GM12878 (cell line): ENCODE measurements at regions not wholly inside any gene's neighbourhood (a gene's known extent, or its start where the extent isn't known, plus 50 kb on each side); places are given as distances from the start of the nearest gene placed in this dataset.

ENCODE experiments used
- ATAC-seq: fragments of 200-7000 bp; cut with Tn5 transposase; 3 replicates; pipeline ENCODE4 v1.9.1; 2020; ENCODE audit warnings: mild to moderate bottlenecking, moderate library complexity
- BruUV-seq: library from RNA; stranded (reverse); fragments of 400-500 nt; replicated peaks from 2 replicates; lab custom pipeline; 2021; lab: Mats Ljungman, UMichigan
- CTCF ChIA-PET: fragments of 300-600 bp; sonication (Branson Sonifier 250); formaldehyde crosslinking; extraction: SDS; loops from one replicate; lab custom pipeline; 2021; ENCODE audit warnings: inconsistent platforms; lab: Yijun Ruan, JAX
- POLR2A ChIA-PET: fragments of 350-600 bp; formaldehyde crosslinking; extraction: SDS; loops from one replicate; lab custom pipeline; 2021; ENCODE audit warnings: inconsistent platforms; lab: Charles Lee
- RAD21 ChIA-PET: fragments of 300-600 bp; sonication (Branson Sonifier 250); formaldehyde crosslinking; loops from one replicate; lab custom pipeline; 2023; ENCODE audit warnings: antibody characterized with exemption; ENCODE audit not compliant: unreplicated experiment; lab: Charles Lee
- SMC1A ChIA-PET: fragments of 300-600 bp; sonication (Branson Sonifier 250); formaldehyde crosslinking; loops from one replicate; lab custom pipeline; 2023; ENCODE audit not compliant: unreplicated experiment, uncharacterized antibody; lab: Charles Lee
- DNase-seq: peaks from one replicate; pipeline ENCODE4 v3.0.0-alpha.2; 2011; ENCODE audit warnings: low read depth, low spot score
- FAIRE-seq: peaks from 3 replicates; lab custom pipeline; 2011; peaks lifted over from hg19 to GRCh38; lab: Jason Lieb, UNC
- H2AFZ ChIP-seq: 2 replicates; pipeline ENCODE4 v1.6.0; 2011; ENCODE audit warnings: low read depth, low read length, control low read depth; ENCODE audit not compliant: control insufficient read depth
- H3K27ac ChIP-seq: 2 replicates; pipeline ENCODE4 v1.5.1; 2011; ENCODE audit warnings: control low read depth; ENCODE audit not compliant: control insufficient read depth, insufficient read depth
- H3K27me3 ChIP-seq, 2 experiments: replicated peaks in 1 of 2; 2 replicates each; pipeline versions ENCODE4 v1.6.0 to v1.6.1; 2011; ENCODE audit warnings: low read length in 1 of 2; ENCODE audit not compliant: control insufficient read depth in 2 of 2, insufficient read depth in 2 of 2
- H3K36me3 ChIP-seq, 2 experiments: 2 replicates each; pipeline ENCODE4 v1.5.1; 2011; ENCODE audit warnings: low read length in 1 of 2; ENCODE audit not compliant: control insufficient read depth in 2 of 2, insufficient read depth in 2 of 2
- H3K4me1 ChIP-seq: 2 replicates; pipeline ENCODE4 v1.6.1; 2011; ENCODE audit warnings: mild to moderate bottlenecking, low read length, moderate library complexity, mixed read lengths; ENCODE audit not compliant: control insufficient read depth, insufficient read depth
- H3K4me2 ChIP-seq: 2 replicates; pipeline ENCODE4 v1.6.0; 2011; ENCODE audit warnings: control low read depth; ENCODE audit not compliant: control insufficient read depth, insufficient read depth
- H3K4me3 ChIP-seq: fragments of 200-600 bp; sonication (generic); 2 replicates; pipeline ENCODE4 v1.5.1; 2016
- H3K79me2 ChIP-seq: 2 replicates; pipeline ENCODE4 v1.6.0; 2011; ENCODE audit warnings: low read length; ENCODE audit not compliant: control insufficient read depth, insufficient read depth
- H3K9ac ChIP-seq: 2 replicates; pipeline ENCODE4 v1.8.0; 2011; ENCODE audit warnings: low read length, control low read depth, mixed read lengths; ENCODE audit not compliant: control insufficient read depth, insufficient read depth
- H3K9me3 ChIP-seq: replicated peaks from 3 replicates; pipeline ENCODE4 v1.5.1; 2011; ENCODE audit warnings: mild to moderate bottlenecking, low read length; ENCODE audit not compliant: control insufficient read depth, insufficient read depth
- H4K20me1 ChIP-seq: 2 replicates; pipeline ENCODE4 v1.6.0; 2011; ENCODE audit not compliant: control insufficient read depth, insufficient read depth
- BACH1 ChIP-seq: fragments of 450-650 bp; IDR thresholded peaks from 2 replicates; pipeline ENCODE4 v1.6.1; 2017; ENCODE audit warnings: mild to moderate bottlenecking, borderline replicate concordance
- CREM ChIP-seq: IDR thresholded peaks from 2 replicates; pipeline ENCODE4 v1.6.1; 2014; ENCODE audit warnings: antibody characterized with exemption, low read depth
- IKZF2 ChIP-seq, 2 experiments: fragments of 450-650 bp; IDR thresholded peaks; 2 replicates each; pipeline ENCODE4 v1.6.1; 2017; ENCODE audit warnings: mild to moderate bottlenecking in 2 of 2, moderate library complexity in 2 of 2
- KAT2A ChIP-seq: conservative IDR thresholded peaks from 2 replicates; pipeline ENCODE4 v1.6.1; 2011; ENCODE audit warnings: low read depth, low read length; ENCODE audit not compliant: control insufficient read depth
- MEF2A ChIP-seq: IDR thresholded peaks from 2 replicates; pipeline ENCODE4 v1.6.1; 2011; ENCODE audit warnings: low read depth, mild to moderate bottlenecking, low read length, moderate library complexity; ENCODE audit not compliant: insufficient read depth
- NFYB ChIP-seq: IDR thresholded peaks from 2 replicates; pipeline ENCODE4 v1.6.1; 2011; ENCODE audit warnings: low read depth, mild to moderate bottlenecking, low read length, improper control_type of control experiment, moderate library complexity; ENCODE audit not compliant: insufficient read depth
- RAD51 ChIP-seq: fragments of 450-650 bp; IDR thresholded peaks from 2 replicates; pipeline ENCODE4 v1.6.1; 2016; ENCODE audit warnings: moderate library complexity, mild to moderate bottlenecking, inconsistent platforms
- RB1 ChIP-seq: fragments of 450-650 bp; formaldehyde crosslinking; IDR thresholded peaks from 2 replicates; pipeline ENCODE4 v1.6.1; 2017; ENCODE audit warnings: mild to moderate bottlenecking, borderline replicate concordance
- SIX5 ChIP-seq: IDR thresholded peaks from 2 replicates; pipeline ENCODE4 v1.6.1; 2011; ENCODE audit warnings: mild to moderate bottlenecking, low read depth, low read length, moderate library complexity; ENCODE audit not compliant: severe bottlenecking
- TCF7 ChIP-seq: IDR thresholded peaks from 2 replicates; pipeline ENCODE4 v1.6.1; 2014; ENCODE audit warnings: antibody characterized with exemption, borderline replicate concordance
- WRNIP1 ChIP-seq: IDR thresholded peaks from 2 replicates; pipeline ENCODE4 v1.6.1; 2011; ENCODE audit warnings: low read depth, low read length, improper control_type of control experiment, borderline replicate concordance
- ZNF217 ChIP-seq: fragments of 450-650 bp; IDR thresholded peaks from 2 replicates; pipeline ENCODE4 v1.6.1; 2017; ENCODE audit warnings: antibody characterized with exemption, mild to moderate bottlenecking
- in situ Hi-C: fragments of 300-500 bp; cut with MboI; formaldehyde crosslinking; loops from 9 replicates; pipeline ENCODE4 v1.14.3; 2018; ENCODE audit warnings: mixed read lengths
- intact Hi-C: fragments of 100-400 bp; cut with micrococcal nuclease; formaldehyde crosslinking; loops from one replicate; pipeline ENCODE4 v1.14.2; 2022; ENCODE audit not compliant: unreplicated experiment
- TF ChIP-seq, protein P1 (sequence below): fragments of 450-650 bp; formaldehyde crosslinking; IDR thresholded peaks from 2 replicates; pipeline ENCODE4 v1.5.0; 2022; ENCODE audit warnings: mild to moderate bottlenecking, missing genetic modification characterization
- TF ChIP-seq, protein P2 (sequence below): fragments of 450-650 bp; IDR thresholded peaks from 2 replicates; pipeline ENCODE4 v1.6.1; 2017; ENCODE audit warnings: mild to moderate bottlenecking
- TF ChIP-seq, protein P3 (sequence below): fragments of 450-650 bp; IDR thresholded peaks from 2 replicates; pipeline ENCODE4 v1.6.1; 2016; ENCODE audit warnings: mild to moderate bottlenecking, moderate library complexity, borderline replicate concordance

DNA sequence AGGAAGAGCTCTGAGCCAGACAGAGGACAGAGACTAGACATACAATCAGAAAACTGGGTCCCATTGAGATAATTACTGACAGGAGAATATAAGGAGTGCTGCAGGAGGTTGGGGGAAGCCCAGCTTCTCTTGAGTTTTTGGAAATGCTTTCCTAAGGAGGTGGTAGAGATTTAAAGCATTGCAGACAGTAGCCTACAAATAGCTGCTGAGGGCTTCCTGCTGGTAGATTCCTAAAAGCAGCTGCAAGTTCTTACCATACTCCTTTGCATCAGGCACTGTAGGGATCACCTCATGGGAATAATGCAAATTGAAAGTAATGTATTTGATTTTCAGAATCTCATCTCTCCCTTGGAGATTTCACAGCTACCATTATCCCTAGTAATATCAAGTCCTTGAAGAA lies 902.6 kb upstream of the GCFC2 start:
- DNase-seq (no peak), FAIRE-seq (no peak), ATAC-seq (no peak)
- intact Hi-C loops (no loop called here), in situ Hi-C loops (no loop called here)
- no peaks in the 10 kb centered on the region for H3K36me3 ChIP-seq
- no peak overlapping the region for H3K9ac ChIP-seq
- no TSS peak for BruUV-seq
- ChIA-PET SMC1A (interaction anchor here (1.8 kb wide), 1 partner anchor 14 kb away, joined by 4 read pairs; no protein-coding TSS in a partner anchor), RAD21 (no interaction called here), CTCF (interaction anchor here (1.6 kb wide), 1 partner anchor 14 kb away, joined by 6 read pairs; no protein-coding TSS in a partner anchor), POLR2A (no interaction called here)
- H3K4me2 ChIP-seq, result no peak overlapping the region
- H3K27ac ChIP-seq, result no peak overlapping the region
- H3K4me3 ChIP-seq, result no peak overlapping the region
- no peaks in the 10 kb centered on the region for H4K20me1 ChIP-seq
- no peaks in the 10 kb centered on the region for H3K27me3 ChIP-seq
- H3K79me2 ChIP-seq, result no peaks in the 10 kb centered on the region
- H3K4me1 ChIP-seq, result no peaks in the 10 kb centered on the region
- H3K9me3 ChIP-seq, result no peaks in the 10 kb centered on the region
- H2AFZ ChIP-seq, result no peak overlapping the region
- TF ChIP-seq SIX5 (no peak), BACH1 (no peak), KAT2A (no peak), RAD51 (no peak), IKZF2 (IDR thresholded peaks at IDR 0.05) (no peak), CREM (no peak), TCF7 (no peak), ZNF217 (no peak), RB1 (no peak), NFYB (no peak), WRNIP1 (no peak), MEF2A (no peak)
- TF ChIP-seq, protein P1, sequence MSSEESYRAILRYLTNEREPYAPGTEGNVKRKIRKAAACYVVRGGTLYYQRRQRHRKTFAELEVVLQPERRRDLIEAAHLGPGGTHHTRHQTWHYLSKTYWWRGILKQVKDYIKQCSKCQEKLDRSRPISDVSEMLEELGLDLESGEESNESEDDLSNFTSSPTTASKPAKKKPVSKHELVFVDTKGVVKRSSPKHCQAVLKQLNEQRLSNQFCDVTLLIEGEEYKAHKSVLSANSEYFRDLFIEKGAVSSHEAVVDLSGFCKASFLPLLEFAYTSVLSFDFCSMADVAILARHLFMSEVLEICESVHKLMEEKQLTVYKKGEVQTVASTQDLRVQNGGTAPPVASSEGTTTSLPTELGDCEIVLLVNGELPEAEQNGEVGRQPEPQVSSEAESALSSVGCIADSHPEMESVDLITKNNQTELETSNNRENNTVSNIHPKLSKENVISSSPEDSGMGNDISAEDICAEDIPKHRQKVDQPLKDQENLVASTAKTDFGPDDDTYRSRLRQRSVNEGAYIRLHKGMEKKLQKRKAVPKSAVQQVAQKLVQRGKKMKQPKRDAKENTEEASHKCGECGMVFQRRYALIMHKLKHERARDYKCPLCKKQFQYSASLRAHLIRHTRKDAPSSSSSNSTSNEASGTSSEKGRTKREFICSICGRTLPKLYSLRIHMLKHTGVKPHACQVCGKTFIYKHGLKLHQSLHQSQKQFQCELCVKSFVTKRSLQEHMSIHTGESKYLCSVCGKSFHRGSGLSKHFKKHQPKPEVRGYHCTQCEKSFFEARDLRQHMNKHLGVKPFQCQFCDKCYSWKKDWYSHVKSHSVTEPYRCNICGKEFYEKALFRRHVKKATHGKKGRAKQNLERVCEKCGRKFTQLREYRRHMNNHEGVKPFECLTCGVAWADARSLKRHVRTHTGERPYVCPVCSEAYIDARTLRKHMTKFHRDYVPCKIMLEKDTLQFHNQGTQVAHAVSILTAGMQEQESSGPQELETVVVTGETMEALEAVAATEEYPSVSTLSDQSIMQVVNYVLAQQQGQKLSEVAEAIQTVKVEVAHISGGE (CRISPR knock-in tag), result no peak
- TF ChIP-seq, protein P2, sequence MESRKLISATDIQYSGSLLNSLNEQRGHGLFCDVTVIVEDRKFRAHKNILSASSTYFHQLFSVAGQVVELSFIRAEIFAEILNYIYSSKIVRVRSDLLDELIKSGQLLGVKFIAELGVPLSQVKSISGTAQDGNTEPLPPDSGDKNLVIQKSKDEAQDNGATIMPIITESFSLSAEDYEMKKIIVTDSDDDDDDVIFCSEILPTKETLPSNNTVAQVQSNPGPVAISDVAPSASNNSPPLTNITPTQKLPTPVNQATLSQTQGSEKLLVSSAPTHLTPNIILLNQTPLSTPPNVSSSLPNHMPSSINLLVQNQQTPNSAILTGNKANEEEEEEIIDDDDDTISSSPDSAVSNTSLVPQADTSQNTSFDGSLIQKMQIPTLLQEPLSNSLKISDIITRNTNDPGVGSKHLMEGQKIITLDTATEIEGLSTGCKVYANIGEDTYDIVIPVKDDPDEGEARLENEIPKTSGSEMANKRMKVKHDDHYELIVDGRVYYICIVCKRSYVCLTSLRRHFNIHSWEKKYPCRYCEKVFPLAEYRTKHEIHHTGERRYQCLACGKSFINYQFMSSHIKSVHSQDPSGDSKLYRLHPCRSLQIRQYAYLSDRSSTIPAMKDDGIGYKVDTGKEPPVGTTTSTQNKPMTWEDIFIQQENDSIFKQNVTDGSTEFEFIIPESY, result no peak
- TF ChIP-seq, protein P3, sequence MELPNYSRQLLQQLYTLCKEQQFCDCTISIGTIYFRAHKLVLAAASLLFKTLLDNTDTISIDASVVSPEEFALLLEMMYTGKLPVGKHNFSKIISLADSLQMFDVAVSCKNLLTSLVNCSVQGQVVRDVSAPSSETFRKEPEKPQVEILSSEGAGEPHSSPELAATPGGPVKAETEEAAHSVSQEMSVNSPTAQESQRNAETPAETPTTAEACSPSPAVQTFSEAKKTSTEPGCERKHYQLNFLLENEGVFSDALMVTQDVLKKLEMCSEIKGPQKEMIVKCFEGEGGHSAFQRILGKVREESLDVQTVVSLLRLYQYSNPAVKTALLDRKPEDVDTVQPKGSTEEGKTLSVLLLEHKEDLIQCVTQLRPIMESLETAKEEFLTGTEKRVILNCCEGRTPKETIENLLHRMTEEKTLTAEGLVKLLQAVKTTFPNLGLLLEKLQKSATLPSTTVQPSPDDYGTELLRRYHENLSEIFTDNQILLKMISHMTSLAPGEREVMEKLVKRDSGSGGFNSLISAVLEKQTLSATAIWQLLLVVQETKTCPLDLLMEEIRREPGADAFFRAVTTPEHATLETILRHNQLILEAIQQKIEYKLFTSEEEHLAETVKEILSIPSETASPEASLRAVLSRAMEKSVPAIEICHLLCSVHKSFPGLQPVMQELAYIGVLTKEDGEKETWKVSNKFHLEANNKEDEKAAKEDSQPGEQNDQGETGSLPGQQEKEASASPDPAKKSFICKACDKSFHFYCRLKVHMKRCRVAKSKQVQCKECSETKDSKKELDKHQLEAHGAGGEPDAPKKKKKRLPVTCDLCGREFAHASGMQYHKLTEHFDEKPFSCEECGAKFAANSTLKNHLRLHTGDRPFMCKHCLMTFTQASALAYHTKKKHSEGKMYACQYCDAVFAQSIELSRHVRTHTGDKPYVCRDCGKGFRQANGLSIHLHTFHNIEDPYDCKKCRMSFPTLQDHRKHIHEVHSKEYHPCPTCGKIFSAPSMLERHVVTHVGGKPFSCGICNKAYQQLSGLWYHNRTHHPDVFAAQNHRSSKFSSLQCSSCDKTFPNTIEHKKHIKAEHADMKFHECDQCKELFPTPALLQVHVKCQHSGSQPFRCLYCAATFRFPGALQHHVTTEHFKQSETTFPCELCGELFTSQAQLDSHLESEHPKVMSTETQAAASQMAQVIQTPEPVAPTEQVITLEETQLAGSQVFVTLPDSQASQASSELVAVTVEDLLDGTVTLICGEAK, result no peak
